Right cardiac atrium (tissue), 5 donors: ENCODE measurements at regions not wholly inside any gene's neighbourhood (a gene's known extent, or its start where the extent isn't known, plus 50 kb on each side); places are given as distances from the start of the nearest gene placed in this dataset.

Experiments
- ATAC-seq, 2 donors: fragments of 200-7000 bp; cut with Tn5 transposase; one replicate each; pipeline versions ENCODE4 v1.8.0 to v1.9.1; 2020; ENCODE audit warnings: moderate library complexity in 2 of 2, mild to moderate bottlenecking in 1 of 2
- DNase-seq, 3 donors: peaks; one replicate each; pipeline ENCODE4 v3.0.0-alpha.2; 2020
- H3K27ac ChIP-seq: one replicate; pipeline ENCODE4 v1.5.1; 2013; ENCODE audit warnings: mild to moderate bottlenecking, low read length, control low read depth, moderate library complexity
- H3K27me3 ChIP-seq: one replicate; pipeline ENCODE4 v1.6.1; 2013; ENCODE audit not compliant: control insufficient read depth, insufficient read depth
- H3K4me1 ChIP-seq: one replicate; pipeline ENCODE4 v1.6.1; 2013; ENCODE audit warnings: low read length; ENCODE audit not compliant: control insufficient read depth, insufficient read depth
- H3K4me3 ChIP-seq: one replicate; pipeline ENCODE4 v1.5.1; 2013; ENCODE audit warnings: low read length, control low read depth
- H3K9me3 ChIP-seq: one replicate; pipeline ENCODE4 v1.6.1; 2013; ENCODE audit warnings: low read length; ENCODE audit not compliant: control insufficient read depth
- WGBS: extraction: QIAGEN DNeasy Blood & Tissue Kit; methylation state at CpG from one replicate; pipeline ENCODE4 v1.1.7; 2013; 5-methylcytosine and 5-hydroxymethylcytosine counted together
- intact Hi-C, 4 donors: fragments of 100-400 bp; cut with DNase I; formaldehyde crosslinking; loops; one replicate each; pipeline versions ENCODE4 v1.11.0 to v1.14.0; 2022 to 2023
- donor health status: healthy with polysubstance abuse.
- donor health status: DM: no; HTN: yes; CAD: no.
- donor health status: DM: no; HTN: no; CAD: no.
- donor health status: DM: no; HTN: yes; CAD: no; lungs with severe emphysema.
- donor health status: DM: yes; HTN: yes; CAD: no.

- no peak overlapping the region for H3K27ac ChIP-seq
- ATAC-seq (no peak), DNase-seq (peak in 1 of 3 donors; percentile 36)
- no peaks in the 10 kb centered on the region for H3K4me1 ChIP-seq
- intact Hi-C loops = no loop called here
- no peaks in the 10 kb centered on the region for H3K27me3 ChIP-seq
- WGBS = 46% methylated on average over 3 of the region's 3 CpGs
- no peaks in the 10 kb centered on the region for H3K9me3 ChIP-seq
- H3K4me3 ChIP-seq = no peak overlapping the region
Observed at GRCh38 chr3:31431321-31431720, 101.4 kb upstream of the STT3B start.

- Histone ChIP-seq H3K4me3 (no peak overlapping the region), H3K27me3 (no peaks in the 10 kb centered on the region), H3K9me3 (no peaks in the 10 kb centered on the region), H3K27ac (no peak overlapping the region), H3K4me1 (no peaks in the 10 kb centered on the region)
- no peak for DNase-seq
- WGBS = 70% methylated on average over 7 of the region's 7 CpGs
- no peak for ATAC-seq
- intact Hi-C loops = no loop called here
Observed at GRCh38 chr3:31432897-31433678, 99.6 kb upstream of the STT3B start.

- Histone ChIP-seq H3K9me3 (no peaks in the 10 kb centered on the region), H3K27me3 (no peaks in the 10 kb centered on the region), H3K4me3 (no peak overlapping the region), H3K4me1 (no peaks in the 10 kb centered on the region), H3K27ac (no peak overlapping the region)
- intact Hi-C loops = no loop called here
- no peak for DNase-seq
- ATAC-seq = no peak
Observed at GRCh38 chr3:31433679-31433992, 99.1 kb upstream of the STT3B start.

GRCh38 chr3:31434819-31435218 is 97.9 kb upstream of the STT3B start:
- H3K27me3 ChIP-seq = no peaks in the 10 kb centered on the region
- DNase-seq (no peak), ATAC-seq (no peak)
- 91% methylated on average over 1 of the region's 1 CpG for WGBS
- H3K9me3 ChIP-seq = no peaks in the 10 kb centered on the region
- no peak overlapping the region for H3K27ac ChIP-seq
- H3K4me1 ChIP-seq = no peaks in the 10 kb centered on the region
- H3K4me3 ChIP-seq = no peak overlapping the region
- intact Hi-C loops = no loop called here

GRCh38 chr3:31436830-31437229 is 95.9 kb upstream of the STT3B start:
- H3K9me3 ChIP-seq = no peaks in the 10 kb centered on the region
- H3K4me1 ChIP-seq = no peaks in the 10 kb centered on the region
- ATAC-seq (no peak), DNase-seq (no peak)
- H3K27ac ChIP-seq = no peak overlapping the region
- no peaks in the 10 kb centered on the region for H3K27me3 ChIP-seq
- H3K4me3 ChIP-seq = no peak overlapping the region
- WGBS = 96% methylated on average over 1 of the region's 1 CpG
- intact Hi-C loops = no loop called here

GRCh38 chr3:31438742-31439141 is 94.0 kb upstream of the STT3B start:
- H3K9me3 ChIP-seq = no peaks in the 10 kb centered on the region
- H3K4me1 ChIP-seq = no peaks in the 10 kb centered on the region
- H3K27ac ChIP-seq = no peak overlapping the region
- ATAC-seq (no peak), DNase-seq (no peak)
- H3K27me3 ChIP-seq = no peaks in the 10 kb centered on the region
- 58% methylated on average over 2 of the region's 2 CpGs for WGBS
- intact Hi-C loops = no loop called here
- H3K4me3 ChIP-seq = no peak overlapping the region

GRCh38 chr3:31439890-31440750 is 92.6 kb upstream of the STT3B start:
- ATAC-seq (no peak), DNase-seq (no peak)
- Histone ChIP-seq H3K9me3 (no peaks in the 10 kb centered on the region), H3K27me3 (no peaks in the 10 kb centered on the region), H3K4me1 (no peaks in the 10 kb centered on the region), H3K27ac (no peak overlapping the region), H3K4me3 (no peak overlapping the region)
- intact Hi-C loops = no loop called here
- 65% methylated on average over 3 of the region's 3 CpGs for WGBS

GRCh38 chr3:31440878-31441277 is 91.8 kb upstream of the STT3B start:
- no peak for DNase-seq
- ATAC-seq = no peak
- Histone ChIP-seq H3K4me1 (no peaks in the 10 kb centered on the region), H3K4me3 (no peak overlapping the region), H3K9me3 (no peaks in the 10 kb centered on the region), H3K27me3 (no peaks in the 10 kb centered on the region), H3K27ac (no peak overlapping the region)
- WGBS = 66% methylated on average over 1 of the region's 1 CpG
- intact Hi-C loops = no loop called here

GRCh38 chr3:31442755-31443154 is 90.0 kb upstream of the STT3B start:
- WGBS = 42% methylated on average over 2 of the region's 2 CpGs
- intact Hi-C loops = no loop called here
- ATAC-seq = no peak

GRCh38 chr3:31444220-31445142 is 88.2 kb upstream of the STT3B start:
- Histone ChIP-seq H3K4me1 (no peaks in the 10 kb centered on the region), H3K27ac (no peak overlapping the region), H3K9me3 (no peaks in the 10 kb centered on the region), H3K4me3 (no peak overlapping the region), H3K27me3 (no peaks in the 10 kb centered on the region)
- ATAC-seq (no peak), DNase-seq (no peak)
- intact Hi-C loops = no loop called here
- 80% methylated on average over 6 of the region's 6 CpGs for WGBS

More at GRCh38 chr3:31442755-31443154, 90.0 kb upstream of the STT3B start:
- H3K4me1 ChIP-seq = no peaks in the 10 kb centered on the region
- no peak for DNase-seq
- H3K4me3 ChIP-seq = no peak overlapping the region
- H3K27ac ChIP-seq = no peak overlapping the region
- no peaks in the 10 kb centered on the region for H3K9me3 ChIP-seq
- no peaks in the 10 kb centered on the region for H3K27me3 ChIP-seq

- no peaks in the 10 kb centered on the region for H3K4me1 ChIP-seq
- H3K4me3 ChIP-seq = no peak overlapping the region
- no peak for DNase-seq
- H3K9me3 ChIP-seq = no peaks in the 10 kb centered on the region
- no peak for ATAC-seq
- H3K27me3 ChIP-seq = no peaks in the 10 kb centered on the region
- intact Hi-C loops = no loop called here
- 97% methylated on average over 1 of the region's 1 CpG for WGBS
- no peak overlapping the region for H3K27ac ChIP-seq
Observed at GRCh38 chr3:31445701-31446100, 87.0 kb upstream of the STT3B start.
